ENCODE measurements at regions not wholly inside any gene's neighbourhood (a gene's known extent, or its start where the extent isn't known, plus 50 kb on each side); places are given as distances from the start of the nearest gene placed in this dataset.

DNA sequence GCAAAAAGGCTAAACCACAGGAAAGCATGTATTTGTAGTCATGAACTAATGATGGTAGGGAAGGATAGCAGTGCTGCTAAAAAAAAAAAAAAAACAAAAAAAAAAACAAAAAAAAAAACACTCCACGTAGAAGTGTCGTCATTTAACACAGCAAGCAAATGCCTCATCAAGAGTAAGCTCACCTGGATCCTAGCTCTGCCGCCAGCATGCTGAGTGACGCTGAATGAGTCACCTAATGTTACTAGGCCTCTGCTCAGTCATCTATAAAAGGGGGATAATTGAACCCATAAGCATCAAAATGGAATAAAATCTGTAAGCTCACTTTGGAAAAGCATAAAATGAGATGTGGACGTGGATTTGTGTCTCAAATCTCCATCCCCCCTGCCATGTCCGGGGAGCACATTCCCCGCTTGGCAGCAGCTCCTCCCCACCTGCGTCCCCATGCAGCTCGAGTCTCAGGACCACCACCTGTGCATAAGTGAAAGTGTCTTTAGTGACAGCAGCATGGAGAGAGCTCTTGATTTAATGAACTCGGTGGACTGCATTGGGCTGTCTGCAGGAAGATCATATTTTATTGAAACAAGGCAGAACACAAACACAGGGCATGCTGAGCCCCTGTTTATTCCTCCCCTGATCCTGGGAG, 427.5 kb downstream of the LRATD1 start:
- no peak overlapping the region for H3K4me2 ChIP-seq (replicated peaks; ENCODE audit: low read depth, low read length, poor library complexity, severe bottlenecking)
- no peaks in the 10 kb centered on the region for H3K79me2 ChIP-seq (ENCODE audit: control insufficient read depth, insufficient read depth, low read length)
- no peaks in the 10 kb centered on the region for H3K9me3 Mint-ChIP-seq (ENCODE audit: insufficient read depth)
- H3K36me3 ChIP-seq (replicated peaks in 1 of 2; ENCODE audit: control extremely low read depth in 1 of 2, control insufficient read depth in 1 of 2, extremely low read depth in 1 of 2, insufficient read depth in 2 of 2, low read length in 1 of 2), result no peaks in the 10 kb centered on the region
- H3K27ac Mint-ChIP-seq, result no peak overlapping the region
- H3K9ac ChIP-seq (ENCODE audit: low read length), result no peak overlapping the region
- ChIA-PET POLR2A (no interaction called here), CTCF (no interaction called here)
- ATAC-seq (ENCODE audit: low read depth), result no peak
- H3K4me1 Mint-ChIP-seq, result no peaks in the 10 kb centered on the region
- 89% methylated on average over 4 of the region's 10 CpGs for WGBS (ENCODE audit: insufficient coverage)
- no peaks in the 10 kb centered on the region for H3K9me3 ChIP-seq (ENCODE audit: control extremely low read depth in 1 of 3, control insufficient read depth in 2 of 3, insufficient read depth in 1 of 3, low read length in 2 of 3)
- H4K20me1 ChIP-seq (ENCODE audit: control insufficient read depth, insufficient read depth, low read length, poor library complexity, severe bottlenecking), result no peaks in the 10 kb centered on the region
- H3K27me3 Mint-ChIP-seq, result no peaks in the 10 kb centered on the region
- no peak overlapping the region for H3K4me3 ChIP-seq (ENCODE audit: control extremely low read depth in 1 of 5, extremely low read depth in 1 of 5, insufficient read depth in 1 of 5, low read depth in 2 of 5, low read length in 4 of 5)
- no peak overlapping the region for H3K4me3 Mint-ChIP-seq
- TF ChIP-seq, protein P1, sequence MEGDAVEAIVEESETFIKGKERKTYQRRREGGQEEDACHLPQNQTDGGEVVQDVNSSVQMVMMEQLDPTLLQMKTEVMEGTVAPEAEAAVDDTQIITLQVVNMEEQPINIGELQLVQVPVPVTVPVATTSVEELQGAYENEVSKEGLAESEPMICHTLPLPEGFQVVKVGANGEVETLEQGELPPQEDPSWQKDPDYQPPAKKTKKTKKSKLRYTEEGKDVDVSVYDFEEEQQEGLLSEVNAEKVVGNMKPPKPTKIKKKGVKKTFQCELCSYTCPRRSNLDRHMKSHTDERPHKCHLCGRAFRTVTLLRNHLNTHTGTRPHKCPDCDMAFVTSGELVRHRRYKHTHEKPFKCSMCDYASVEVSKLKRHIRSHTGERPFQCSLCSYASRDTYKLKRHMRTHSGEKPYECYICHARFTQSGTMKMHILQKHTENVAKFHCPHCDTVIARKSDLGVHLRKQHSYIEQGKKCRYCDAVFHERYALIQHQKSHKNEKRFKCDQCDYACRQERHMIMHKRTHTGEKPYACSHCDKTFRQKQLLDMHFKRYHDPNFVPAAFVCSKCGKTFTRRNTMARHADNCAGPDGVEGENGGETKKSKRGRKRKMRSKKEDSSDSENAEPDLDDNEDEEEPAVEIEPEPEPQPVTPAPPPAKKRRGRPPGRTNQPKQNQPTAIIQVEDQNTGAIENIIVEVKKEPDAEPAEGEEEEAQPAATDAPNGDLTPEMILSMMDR (IDR thresholded peaks at IDR 0.05), result no peak
- no peak for TF ChIP-seq EZH2 (IDR thresholded peaks at IDR 0.05; ENCODE audit: borderline replicate concordance, insufficient read depth, low read depth, low read length, poor library complexity, severe bottlenecking)
- H2AFZ ChIP-seq (ENCODE audit: insufficient read depth, low read depth, low read length, poor library complexity, severe bottlenecking), result no peak overlapping the region
- intact Hi-C loops (cut with micrococcal nuclease), result no loop called here
- H3K4me1 ChIP-seq (ENCODE audit: control insufficient read depth in 2 of 2, insufficient read depth in 2 of 2, low read length in 2 of 2), result no peaks in the 10 kb centered on the region
- H3K27me3 ChIP-seq (replicated peaks in 1 of 4; ENCODE audit: control extremely low read depth in 1 of 4, control insufficient read depth in 3 of 4, insufficient read depth in 4 of 4, low read length in 3 of 4), result no peaks in the 10 kb centered on the region
- H3K27ac ChIP-seq (ENCODE audit: low read length in 2 of 2), result no peak overlapping the region
- DNase-seq, result no peak

DNA sequence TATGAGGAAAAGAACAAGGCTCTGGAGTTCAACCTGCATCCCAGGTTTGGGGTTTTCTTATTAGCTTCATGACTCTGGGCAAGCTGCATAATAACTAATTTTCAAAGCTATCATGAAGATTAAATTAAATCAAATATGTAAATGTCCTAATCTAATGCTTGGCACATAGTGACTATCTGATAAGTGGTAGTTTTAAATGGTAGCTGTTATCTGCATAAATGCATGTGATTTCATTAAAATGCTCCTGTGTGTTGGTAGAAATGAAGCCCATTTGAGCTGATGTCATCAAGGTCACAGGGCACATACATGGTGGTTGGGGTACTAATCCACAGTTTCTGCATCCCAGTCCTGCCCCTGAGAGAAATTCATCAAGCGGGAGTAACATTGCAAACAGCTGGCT, 428.8 kb downstream of the LRATD1 start:
- ATAC-seq (ENCODE audit: low read depth) (no peak), DNase-seq (no peak)
- Histone ChIP-seq H3K79me2 (ENCODE audit: control insufficient read depth, insufficient read depth, low read length) (no peaks in the 10 kb centered on the region), H3K4me1 (ENCODE audit: control insufficient read depth in 2 of 2, insufficient read depth in 2 of 2, low read length in 2 of 2) (no peaks in the 10 kb centered on the region), H3K9ac (ENCODE audit: low read length) (no peak overlapping the region), H3K9me3 (ENCODE audit: control extremely low read depth in 1 of 3, control insufficient read depth in 2 of 3, insufficient read depth in 1 of 3, low read length in 2 of 3) (peaks cover 0 to 2% (median 0%) of the 10 kb centered on the region in 3 donors), H3K4me2 (replicated peaks; ENCODE audit: low read depth, low read length, poor library complexity, severe bottlenecking) (no peak overlapping the region), H3K4me3 (ENCODE audit: control extremely low read depth in 1 of 5, extremely low read depth in 1 of 5, insufficient read depth in 1 of 5, low read depth in 2 of 5, low read length in 4 of 5) (no peak overlapping the region), H4K20me1 (ENCODE audit: control insufficient read depth, insufficient read depth, low read length, poor library complexity, severe bottlenecking) (no peaks in the 10 kb centered on the region), H2AFZ (ENCODE audit: insufficient read depth, low read depth, low read length, poor library complexity, severe bottlenecking) (no peak overlapping the region), H3K27ac (ENCODE audit: low read length in 2 of 2) (no peak overlapping the region), H3K36me3 (replicated peaks in 1 of 2; ENCODE audit: control extremely low read depth in 1 of 2, control insufficient read depth in 1 of 2, extremely low read depth in 1 of 2, insufficient read depth in 2 of 2, low read length in 1 of 2) (no peaks in the 10 kb centered on the region), H3K27me3 (replicated peaks in 1 of 4; ENCODE audit: control extremely low read depth in 1 of 4, control insufficient read depth in 3 of 4, insufficient read depth in 4 of 4, low read length in 3 of 4) (no peaks in the 10 kb centered on the region)
- ChIA-PET POLR2A (no interaction called here), CTCF (no interaction called here)
- intact Hi-C loops (cut with micrococcal nuclease), result no loop called here
- Mint-ChIP-seq H3K9me3 (ENCODE audit: insufficient read depth) (peaks cover 1% of the 10 kb centered on the region), H3K27me3 (no peaks in the 10 kb centered on the region), H3K4me3 (no peak overlapping the region), H3K27ac (no peak overlapping the region), H3K4me1 (no peaks in the 10 kb centered on the region)
- WGBS (ENCODE audit: insufficient coverage), result 100% methylated on average over 1 of the region's 1 CpG
- TF ChIP-seq, protein P1 (IDR thresholded peaks at IDR 0.05), result no peak
- no peak for TF ChIP-seq EZH2 (IDR thresholded peaks at IDR 0.05; ENCODE audit: borderline replicate concordance, insufficient read depth, low read depth, low read length, poor library complexity, severe bottlenecking)

Measured in B cell (primary cell).